ENCODE measurements at regions not wholly inside any gene's neighbourhood (a gene's known extent, or its start where the extent isn't known, plus 50 kb on each side); places are given as distances from the start of the nearest gene placed in this dataset.

DNA sequence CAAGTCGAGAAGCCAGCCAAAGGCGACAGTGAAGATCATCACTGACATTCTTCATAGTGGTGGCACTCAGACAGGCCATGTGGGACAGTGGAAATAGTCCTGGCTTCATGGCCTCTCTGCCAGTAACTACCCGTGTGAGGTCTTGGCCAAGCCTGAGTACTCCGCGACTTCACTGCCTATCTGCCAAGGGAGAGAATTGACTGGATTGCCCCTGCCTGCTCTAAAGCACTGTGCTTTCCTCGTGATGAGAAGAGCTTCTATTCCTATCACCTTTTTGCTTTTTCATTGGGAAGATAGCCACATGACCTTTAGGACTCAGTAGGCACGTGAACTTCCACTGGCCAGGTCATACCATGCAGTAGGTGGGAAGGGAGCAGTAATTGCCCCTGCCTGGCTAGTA lies 239.3 kb downstream of the HAUS1 start:
- TF ChIP-seq, protein P1, sequence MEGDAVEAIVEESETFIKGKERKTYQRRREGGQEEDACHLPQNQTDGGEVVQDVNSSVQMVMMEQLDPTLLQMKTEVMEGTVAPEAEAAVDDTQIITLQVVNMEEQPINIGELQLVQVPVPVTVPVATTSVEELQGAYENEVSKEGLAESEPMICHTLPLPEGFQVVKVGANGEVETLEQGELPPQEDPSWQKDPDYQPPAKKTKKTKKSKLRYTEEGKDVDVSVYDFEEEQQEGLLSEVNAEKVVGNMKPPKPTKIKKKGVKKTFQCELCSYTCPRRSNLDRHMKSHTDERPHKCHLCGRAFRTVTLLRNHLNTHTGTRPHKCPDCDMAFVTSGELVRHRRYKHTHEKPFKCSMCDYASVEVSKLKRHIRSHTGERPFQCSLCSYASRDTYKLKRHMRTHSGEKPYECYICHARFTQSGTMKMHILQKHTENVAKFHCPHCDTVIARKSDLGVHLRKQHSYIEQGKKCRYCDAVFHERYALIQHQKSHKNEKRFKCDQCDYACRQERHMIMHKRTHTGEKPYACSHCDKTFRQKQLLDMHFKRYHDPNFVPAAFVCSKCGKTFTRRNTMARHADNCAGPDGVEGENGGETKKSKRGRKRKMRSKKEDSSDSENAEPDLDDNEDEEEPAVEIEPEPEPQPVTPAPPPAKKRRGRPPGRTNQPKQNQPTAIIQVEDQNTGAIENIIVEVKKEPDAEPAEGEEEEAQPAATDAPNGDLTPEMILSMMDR (IDR thresholded peaks at IDR 0.05 in 4 of 5, conservative IDR thresholded peaks at IDR 0.05 in 1 of 5), result no peak
- TF ChIP-seq POLR2A (IDR thresholded peaks at IDR 0.05), result no peak
